GM21528 (cell line): ENCODE measurements at regions not wholly inside any gene's neighbourhood (a gene's known extent, or its start where the extent isn't known, plus 50 kb on each side); places are given as distances from the start of the nearest gene placed in this dataset.

Experiments
- ATAC-seq: cut with Tn5 transposase; IDR thresholded peaks from one replicate; pipeline ENCODE4 v1.9.1; 2021; ENCODE audit warnings: mild to moderate bottlenecking, moderate library complexity; ENCODE audit not compliant: unreplicated experiment, low FRiP score

DNA sequence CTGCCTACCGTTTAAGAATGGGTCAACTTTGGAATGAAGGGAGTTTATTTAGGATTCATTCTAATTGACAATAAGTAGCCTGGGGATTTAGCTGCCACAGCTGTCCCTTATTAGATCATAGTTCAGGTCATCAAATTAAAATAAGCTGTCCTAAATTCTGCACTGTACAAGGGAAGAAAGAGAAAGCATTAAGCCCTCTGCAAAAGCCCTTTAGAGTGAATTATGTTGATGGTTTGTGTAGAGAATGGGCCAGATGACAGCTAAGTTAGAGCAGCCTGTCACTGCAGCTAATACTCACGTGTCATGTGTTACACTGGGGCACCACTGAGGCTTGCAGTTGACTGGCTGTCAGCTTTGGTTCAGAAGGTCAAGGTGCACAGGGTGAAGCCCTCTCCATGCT is 737.1 kb upstream of the SLC10A2 start:
- no peak for ATAC-seq

DNA sequence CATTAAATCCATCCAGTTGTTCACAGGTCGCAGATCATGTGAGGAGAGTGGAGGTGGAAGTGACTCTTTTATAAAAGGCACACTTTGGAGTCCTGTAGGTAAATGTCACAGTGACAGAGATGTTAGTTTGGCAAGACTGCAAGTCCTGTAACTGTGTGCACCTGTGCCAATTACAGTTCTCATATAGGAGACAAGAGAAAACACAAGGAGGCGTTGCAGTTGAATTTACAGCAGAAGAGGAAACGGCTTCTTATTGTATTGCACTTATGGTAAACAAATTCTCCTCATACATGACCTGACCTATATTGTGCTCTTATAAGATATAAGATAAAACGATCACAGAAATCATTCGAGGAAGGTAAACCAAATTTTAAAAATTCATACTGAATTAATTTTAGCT is 732.8 kb upstream of the SLC10A2 start:
- ATAC-seq: no peak

DNA sequence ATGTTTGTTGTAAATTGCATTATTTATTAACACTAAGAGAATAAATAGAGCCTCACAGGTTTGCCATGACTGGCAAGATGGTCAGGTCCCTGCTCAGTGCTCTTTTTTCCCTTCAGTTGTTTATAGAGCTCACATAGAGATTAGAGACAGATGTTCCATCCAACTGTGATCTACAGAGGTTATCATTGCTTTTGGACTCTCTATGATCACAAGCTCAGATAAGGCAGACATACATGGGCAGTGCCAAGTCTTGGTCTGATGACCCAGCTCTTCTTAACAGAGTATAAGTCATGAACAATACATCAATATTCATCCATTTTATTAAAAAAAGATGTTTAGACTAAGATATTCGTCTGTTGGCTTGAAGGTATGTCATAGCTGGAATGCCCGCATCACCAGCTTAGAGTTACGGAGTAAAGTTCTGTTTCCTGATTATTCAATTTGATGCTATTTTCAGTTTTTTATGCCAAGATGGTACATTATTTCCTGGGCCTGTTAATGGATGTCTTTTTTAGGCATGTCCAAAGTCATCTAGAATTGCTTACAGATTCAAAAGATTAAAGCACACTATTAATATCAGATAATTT is 729.8 kb upstream of the SLC10A2 start:
- ATAC-seq: no peak

- ATAC-seq: no peak
These were observed 728.3 kb upstream of the SLC10A2 start for GRCh38 chr13:103794526-103794925.

GRCh38 chr13:103788061-103788652 is 721.9 kb upstream of the SLC10A2 start:
- no peak for ATAC-seq

DNA sequence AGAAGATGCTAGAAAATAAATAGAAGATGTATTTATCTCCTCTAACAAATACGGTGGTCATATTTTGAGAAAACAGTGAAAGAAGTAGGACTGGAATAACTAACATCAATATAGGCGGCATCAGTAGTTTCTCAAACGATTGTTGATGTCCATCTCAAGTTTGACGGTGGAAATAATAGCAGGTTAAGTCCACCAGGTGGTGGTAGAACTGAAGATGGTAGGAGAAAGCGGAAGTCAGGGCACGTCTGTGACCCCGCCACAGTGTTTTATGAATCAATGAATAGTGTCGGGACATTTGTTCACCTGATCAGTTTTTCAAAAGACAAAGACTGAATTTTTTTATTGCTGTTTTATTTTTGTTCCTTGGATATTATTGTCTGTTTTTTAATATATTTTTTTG is 706.4 kb upstream of the SLC10A2 start:
- ATAC-seq: no peak

- ATAC-seq: no peak
These were observed 696.3 kb upstream of the SLC10A2 start for GRCh38 chr13:103762523-103762922.

GRCh38 chr13:103759361-103759760 is 693.1 kb upstream of the SLC10A2 start:
- no peak for ATAC-seq

- no peak for ATAC-seq
These were observed 692.0 kb upstream of the SLC10A2 start for GRCh38 chr13:103758222-103758621.

DNA sequence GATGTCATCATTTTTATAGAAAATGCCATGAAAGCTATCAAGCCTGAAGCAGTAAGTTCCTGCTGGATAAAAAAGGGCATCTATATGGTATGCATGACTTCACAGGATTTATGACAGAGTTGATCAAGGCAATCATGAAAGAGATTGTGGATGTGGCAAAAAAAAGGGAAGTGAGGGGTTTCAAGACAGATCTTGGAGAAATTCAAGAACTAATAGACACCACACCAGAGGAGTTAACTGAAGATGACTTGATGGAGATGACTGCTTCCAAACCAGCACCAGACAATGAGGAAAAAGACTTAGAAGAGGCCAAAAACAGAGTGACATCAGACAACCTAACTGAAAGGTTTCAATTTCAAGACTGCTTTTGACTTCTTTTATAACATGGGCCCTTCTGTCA is 691.1 kb upstream of the SLC10A2 start:
- ATAC-seq: no peak

DNA sequence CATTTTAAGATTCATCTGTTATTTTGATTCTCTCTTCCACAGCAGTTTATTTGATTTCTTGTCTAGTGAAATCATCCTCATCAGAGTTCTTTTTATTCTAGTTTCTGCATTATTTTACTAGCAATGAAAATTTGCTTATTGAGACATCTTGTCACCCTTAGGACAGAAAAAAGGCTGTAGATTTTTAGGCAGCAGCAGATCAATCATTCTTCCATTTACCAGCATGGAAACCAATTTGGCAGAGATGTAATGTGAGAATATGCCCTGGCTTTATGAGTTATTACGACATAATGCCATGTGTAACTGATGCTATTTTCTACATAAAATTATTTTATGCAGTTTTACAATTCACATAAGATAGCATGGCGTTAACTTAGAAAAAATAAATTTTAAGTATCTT is 688.6 kb upstream of the SLC10A2 start:
- ATAC-seq: no peak

DNA sequence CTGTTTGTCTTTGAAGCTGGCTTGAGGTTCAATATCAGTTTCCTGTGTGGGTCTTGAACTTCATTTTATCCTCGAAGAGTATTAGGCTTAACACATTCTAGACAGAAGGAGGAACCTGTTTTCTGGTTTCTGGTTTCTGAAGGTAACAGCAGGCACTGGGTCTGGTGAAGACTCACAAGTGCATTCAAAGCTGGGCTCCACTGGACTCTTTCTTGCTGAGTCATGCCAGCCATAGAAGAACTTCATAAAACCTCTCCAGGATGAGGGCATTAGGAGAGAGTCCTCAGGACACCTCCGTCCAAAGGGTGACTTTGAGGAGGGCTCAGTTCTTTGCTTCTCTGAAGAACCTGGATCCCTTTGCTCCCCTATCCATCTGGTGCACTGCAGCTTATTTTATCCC is 668.6 kb upstream of the SLC10A2 start:
- no peak for ATAC-seq

GRCh38 chr13:103731959-103732358 is 665.7 kb upstream of the SLC10A2 start:
- ATAC-seq: no peak

- ATAC-seq: no peak
These were observed 664.2 kb upstream of the SLC10A2 start for GRCh38 chr13:103730407-103730806.

GRCh38 chr13:103726808-103727207 is 660.6 kb upstream of the SLC10A2 start:
- no peak for ATAC-seq

DNA sequence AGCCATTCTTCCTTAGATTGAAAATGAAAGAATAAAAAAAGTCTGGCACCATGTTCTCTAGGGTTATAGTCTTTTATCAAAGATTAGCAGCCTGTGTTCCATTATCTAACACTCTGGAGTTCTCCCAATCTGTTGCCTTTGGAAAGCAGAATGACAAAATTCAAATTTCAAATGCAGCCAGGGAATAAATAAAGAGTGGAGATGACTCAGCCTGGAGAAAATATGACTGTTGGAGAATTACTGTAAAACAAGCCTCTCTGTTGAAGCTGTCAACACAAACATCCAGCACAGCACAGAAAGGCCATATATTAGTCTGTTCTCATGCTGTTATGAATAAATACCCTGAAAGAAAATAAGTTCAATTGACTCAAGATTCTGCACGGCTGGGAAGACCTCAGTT is 650.5 kb upstream of the SLC10A2 start:
- no peak for ATAC-seq

GRCh38 chr13:103715335-103715734 is 649.1 kb upstream of the SLC10A2 start:
- no peak for ATAC-seq

- ATAC-seq: no peak
These were observed 637.0 kb upstream of the SLC10A2 start for GRCh38 chr13:103703246-103703645.

- no peak for ATAC-seq
These were observed 631.8 kb upstream of the SLC10A2 start for GRCh38 chr13:103698000-103698399.

DNA sequence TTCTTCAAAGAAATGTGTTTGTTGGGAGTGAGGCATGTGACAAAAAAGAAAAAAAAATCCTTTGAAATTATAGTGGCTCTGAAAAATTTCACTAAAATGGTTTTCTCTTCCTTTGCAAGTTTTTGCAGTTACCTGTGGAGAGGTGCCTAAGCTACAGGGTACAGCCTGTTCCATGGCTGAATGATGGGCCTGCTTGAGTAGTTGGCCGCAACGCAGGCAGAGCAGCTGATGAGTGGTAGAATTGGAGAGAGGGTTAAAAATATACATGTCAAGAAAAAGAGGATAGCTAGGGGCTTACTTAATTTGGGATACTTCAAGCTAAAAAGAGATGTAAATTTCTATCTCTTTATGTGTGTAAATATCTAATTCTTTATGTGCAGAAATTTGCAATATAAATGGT is 629.1 kb upstream of the SLC10A2 start:
- ATAC-seq: no peak

- no peak for ATAC-seq
These were observed 628.3 kb upstream of the SLC10A2 start for GRCh38 chr13:103694471-103694870.

GRCh38 chr13:103694033-103694432 is 627.8 kb upstream of the SLC10A2 start:
- no peak for ATAC-seq

DNA sequence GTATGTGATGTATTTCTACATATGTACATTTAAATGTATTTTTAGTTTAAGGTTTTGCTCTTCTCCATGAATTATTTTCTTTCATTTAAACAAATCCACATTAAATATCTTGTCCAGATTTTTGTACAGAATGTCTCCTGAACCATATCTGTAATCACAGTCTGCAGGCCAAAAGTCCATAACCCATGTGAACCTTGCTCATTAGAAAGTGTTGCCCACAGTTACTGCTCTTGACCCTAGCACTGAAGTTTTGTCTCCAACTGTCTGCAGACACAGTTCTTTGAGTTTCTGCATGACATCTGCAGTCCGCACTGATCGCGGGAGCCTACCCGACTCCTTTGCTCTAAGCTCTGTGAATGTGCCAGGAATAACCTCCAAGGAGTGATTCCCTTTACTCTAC is 626.2 kb upstream of the SLC10A2 start:
- ATAC-seq: no peak
